ENCODE measurements at regions not wholly inside any gene's neighbourhood (a gene's known extent, or its start where the extent isn't known, plus 50 kb on each side); places are given as distances from the start of the nearest gene placed in this dataset.
"Not testable (repeated sequence)": the region's sequence is repeated elsewhere in the genome, so short reads cannot be mapped to it uniquely, and the experiment has no call there.

- not testable (repeated sequence) for TF ChIP-seq TOX (CRISPR knock-in tag; IDR thresholded peaks at IDR 0.05; ENCODE audit: borderline replicate concordance); ZC3H10 (CRISPR knock-in tag; IDR thresholded peaks at IDR 0.05); GLIS3 (CRISPR knock-in tag; IDR thresholded peaks at IDR 0.05); OSR1 (CRISPR knock-in tag; IDR thresholded peaks at IDR 0.05); ZFP30 (CRISPR knock-in tag; IDR thresholded peaks at IDR 0.05); ZFP3 (CRISPR knock-in tag; IDR thresholded peaks at IDR 0.05)
- TF ChIP-seq, protein P1, sequence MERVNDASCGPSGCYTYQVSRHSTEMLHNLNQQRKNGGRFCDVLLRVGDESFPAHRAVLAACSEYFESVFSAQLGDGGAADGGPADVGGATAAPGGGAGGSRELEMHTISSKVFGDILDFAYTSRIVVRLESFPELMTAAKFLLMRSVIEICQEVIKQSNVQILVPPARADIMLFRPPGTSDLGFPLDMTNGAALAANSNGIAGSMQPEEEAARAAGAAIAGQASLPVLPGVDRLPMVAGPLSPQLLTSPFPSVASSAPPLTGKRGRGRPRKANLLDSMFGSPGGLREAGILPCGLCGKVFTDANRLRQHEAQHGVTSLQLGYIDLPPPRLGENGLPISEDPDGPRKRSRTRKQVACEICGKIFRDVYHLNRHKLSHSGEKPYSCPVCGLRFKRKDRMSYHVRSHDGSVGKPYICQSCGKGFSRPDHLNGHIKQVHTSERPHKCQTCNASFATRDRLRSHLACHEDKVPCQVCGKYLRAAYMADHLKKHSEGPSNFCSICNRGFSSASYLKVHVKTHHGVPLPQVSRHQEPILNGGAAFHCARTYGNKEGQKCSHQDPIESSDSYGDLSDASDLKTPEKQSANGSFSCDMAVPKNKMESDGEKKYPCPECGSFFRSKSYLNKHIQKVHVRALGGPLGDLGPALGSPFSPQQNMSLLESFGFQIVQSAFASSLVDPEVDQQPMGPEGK (CRISPR knock-in tag; IDR thresholded peaks at IDR 0.05; ENCODE audit: borderline replicate concordance) = not testable (repeated sequence)
Measured at GRCh38 chr2:185290012-185290411, 448.6 kb upstream of the FSIP2 start.

Measured in SK-N-SH treated with all-trans-retinoic acid at 6 μM for 48 hours (cell line).